ENCODE measurements at regions not wholly inside any gene's neighbourhood (a gene's known extent, or its start where the extent isn't known, plus 50 kb on each side); places are given as distances from the start of the nearest gene placed in this dataset.
"Not testable (repeated sequence)": the region's sequence is repeated elsewhere in the genome, so short reads cannot be mapped to it uniquely, and the experiment has no call there.

GRCh38 chr6:15956205-15957106, 172.4 kb upstream of the MYLIP start:
- DNase-seq (ENCODE audit: low read depth), result no peak

- DNase-seq (ENCODE audit: low read depth), result no peak
Measured at GRCh38 chr6:15955484-15955883, 173.4 kb upstream of the MYLIP start.

DNA sequence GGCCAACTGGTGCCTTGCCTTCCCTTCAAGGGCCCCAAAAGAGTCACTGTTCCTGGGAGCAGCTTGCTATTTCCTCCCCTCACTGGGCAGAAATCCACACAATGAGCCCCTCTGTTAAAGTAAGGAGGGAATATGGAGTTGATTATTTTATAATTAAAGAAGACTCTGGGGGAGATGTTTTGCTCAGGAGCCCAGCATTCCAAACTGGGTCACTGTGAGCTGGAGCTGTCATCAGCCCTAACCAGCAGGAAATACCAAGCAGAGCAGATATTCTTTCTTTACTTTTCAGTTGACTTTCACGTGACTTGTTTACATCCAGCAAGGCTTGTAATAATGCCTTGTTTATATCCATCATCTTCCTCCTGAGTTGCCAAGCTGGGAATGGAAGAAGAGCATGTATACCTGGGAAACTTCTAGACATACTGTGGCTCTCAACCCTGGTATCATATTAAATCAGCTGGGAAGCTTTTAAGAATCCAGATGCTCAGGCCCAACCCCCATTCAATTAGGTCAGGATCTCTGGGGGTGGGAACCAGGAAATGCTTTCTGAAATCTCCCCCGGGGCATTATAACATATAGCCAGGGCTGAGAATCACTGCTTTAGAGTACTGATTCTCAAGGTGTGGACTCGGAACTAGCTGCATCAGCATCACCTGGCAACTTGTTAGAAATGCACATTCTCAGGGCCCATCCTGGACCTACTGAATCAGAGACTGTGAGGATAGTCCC, 175.6 kb upstream of the MYLIP start:
- peak; percentile 13 for DNase-seq (ENCODE audit: low read depth)

DNA sequence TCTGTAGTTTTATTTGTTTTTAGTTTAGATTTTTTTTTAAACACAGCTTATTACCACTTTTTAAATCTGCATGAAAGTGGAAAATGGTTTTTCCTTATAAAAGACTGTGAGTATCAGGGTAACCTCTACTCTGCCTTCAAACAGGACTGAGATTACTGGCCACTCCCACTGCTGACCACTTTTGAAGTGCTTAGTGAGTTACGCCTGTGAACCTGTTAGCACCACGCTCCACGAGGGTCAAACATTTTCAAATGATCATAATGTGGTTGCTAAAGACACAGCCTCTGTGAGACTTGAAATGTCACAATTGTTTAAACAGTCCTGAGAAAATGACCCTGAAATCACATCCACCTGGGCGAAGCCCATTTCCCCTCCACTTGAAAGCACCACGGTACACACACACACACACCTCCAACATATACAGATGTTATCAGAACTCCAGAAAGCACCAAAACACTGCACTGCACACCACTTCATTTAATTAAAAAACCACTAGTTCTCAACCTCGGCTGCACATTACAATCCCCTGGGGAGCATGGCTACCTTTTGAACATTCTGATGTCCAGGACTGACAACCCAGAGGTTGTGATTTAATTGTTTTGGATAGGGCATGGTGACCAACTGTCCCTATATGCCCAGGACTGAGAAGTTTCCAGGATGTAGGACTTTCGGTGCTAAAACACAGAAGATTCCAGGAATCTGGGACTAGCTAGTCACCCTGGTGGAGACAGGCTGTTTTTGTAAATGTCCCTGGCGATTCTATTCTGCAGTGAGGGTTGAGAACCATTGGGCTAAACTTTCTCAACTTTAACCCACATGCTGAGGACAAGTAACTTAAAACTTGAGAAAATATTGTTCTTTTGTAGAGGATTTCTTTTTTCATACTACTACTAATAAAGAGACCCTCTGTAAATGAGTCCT, 176.4 kb upstream of the MYLIP start:
- DNase-seq (ENCODE audit: low read depth), result no peak

- DNase-seq (ENCODE audit: low read depth), result no peak
Measured at GRCh38 chr6:15950962-15951569, 177.8 kb upstream of the MYLIP start.

GRCh38 chr6:15949982-15950381, 178.9 kb upstream of the MYLIP start:
- DNase-seq (ENCODE audit: low read depth), result no peak

DNA sequence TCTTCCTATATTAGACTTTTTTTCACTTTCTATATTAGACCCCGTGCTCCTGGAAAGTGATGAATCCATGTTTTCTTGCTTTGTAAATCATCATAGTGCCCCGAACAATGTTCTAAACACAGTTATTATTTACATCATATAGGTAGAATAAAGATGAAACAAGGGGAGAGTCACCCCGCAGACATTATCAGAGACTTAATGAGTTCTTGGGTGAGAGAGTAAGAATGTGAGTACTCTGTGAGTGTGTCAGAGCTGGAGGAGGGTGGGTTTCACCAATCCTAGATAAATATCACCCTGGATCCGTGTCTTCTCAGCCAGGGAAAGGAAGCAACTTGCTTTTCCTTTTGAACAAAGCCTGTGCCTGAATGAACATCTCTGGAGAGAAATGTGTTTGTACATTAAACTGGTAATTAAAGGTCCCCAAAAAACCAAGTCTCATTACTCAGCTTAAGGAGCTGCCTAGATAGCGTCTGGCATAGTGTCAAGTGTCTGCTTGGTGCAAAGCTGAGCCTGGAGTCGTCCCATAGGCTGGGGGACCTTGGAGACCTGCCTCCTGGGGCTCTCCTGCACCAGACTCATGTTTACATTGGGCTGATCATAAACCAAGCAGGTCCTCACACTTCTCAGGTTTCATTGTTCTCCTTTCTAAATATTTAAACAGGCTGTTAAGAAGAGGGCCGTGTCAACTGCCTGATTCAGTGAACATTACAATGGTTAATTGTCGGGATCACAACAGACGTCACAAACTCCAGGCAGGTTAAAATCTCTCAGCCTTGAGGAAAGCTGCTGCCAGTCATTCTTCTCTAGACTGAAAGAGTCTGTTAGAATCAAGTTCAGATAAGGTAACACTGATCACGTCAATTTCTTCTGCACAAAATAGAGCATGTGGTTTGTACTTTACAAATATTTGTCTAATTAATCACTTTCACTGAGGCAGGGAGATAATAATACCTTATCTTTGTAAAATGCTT, 179.7 kb upstream of the MYLIP start:
- no peak for DNase-seq (ENCODE audit: low read depth)

- no peak for DNase-seq (ENCODE audit: low read depth)
Measured at GRCh38 chr6:15947923-15948322, 181.0 kb upstream of the MYLIP start.

GRCh38 chr6:15947436-15947835, 181.4 kb upstream of the MYLIP start:
- DNase-seq (ENCODE audit: low read depth), result no peak

GRCh38 chr6:15946701-15947385, 182.0 kb upstream of the MYLIP start:
- DNase-seq (ENCODE audit: low read depth), result no peak

DNA sequence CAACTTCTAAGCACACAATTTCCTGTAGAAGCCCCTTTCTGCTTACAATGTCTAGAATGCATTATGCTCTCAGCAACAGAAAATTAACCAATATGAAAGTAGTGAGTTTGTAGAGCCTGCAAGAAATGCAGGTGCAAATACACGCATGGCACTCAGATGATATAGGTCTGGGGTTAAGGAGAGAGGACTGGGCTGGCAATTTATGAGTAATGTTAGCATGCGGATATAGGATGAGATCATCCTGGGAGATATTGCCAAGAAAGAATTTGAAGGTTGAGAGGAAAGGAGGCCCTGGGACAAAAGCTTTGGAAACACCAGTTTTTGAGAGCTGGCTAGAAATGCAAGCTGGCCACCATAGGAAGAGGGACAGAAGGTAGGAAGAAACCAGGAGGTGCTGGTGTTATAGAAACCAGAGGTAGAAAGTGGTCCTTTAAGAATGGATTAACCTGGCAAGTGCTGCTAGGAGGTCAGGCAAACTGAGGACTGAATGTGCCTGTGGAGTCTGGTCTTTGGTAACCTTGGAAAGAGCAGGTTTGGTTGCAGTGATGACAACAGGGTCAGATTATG, 183.2 kb upstream of the MYLIP start:
- peak; percentile 57 for DNase-seq (ENCODE audit: low read depth)

DNA sequence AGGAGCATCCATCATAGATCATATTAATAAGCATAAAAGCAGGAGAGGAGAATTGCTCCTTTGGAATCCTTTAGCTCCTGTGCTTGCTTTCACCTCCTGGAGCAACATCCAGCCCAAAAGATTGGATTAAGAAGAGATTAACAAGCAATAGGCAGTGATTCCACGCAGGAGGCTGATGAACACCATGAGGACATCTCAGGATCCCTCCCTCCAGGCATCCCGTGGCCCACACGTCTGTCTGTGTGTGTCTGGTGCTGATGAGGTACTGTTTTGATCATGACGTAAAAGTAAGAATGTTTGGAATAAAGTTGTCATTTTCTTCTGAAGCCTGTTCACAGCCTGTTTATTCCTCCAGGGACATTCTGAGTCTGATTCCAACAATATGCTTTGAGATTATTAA, 185.5 kb upstream of the MYLIP start:
- no peak for DNase-seq (ENCODE audit: low read depth)

- DNase-seq (ENCODE audit: low read depth), result no peak
Measured at GRCh38 chr6:15941168-15941567, 187.7 kb upstream of the MYLIP start.

- DNase-seq (ENCODE audit: low read depth), result no peak
Measured at GRCh38 chr6:15938107-15938506, 190.8 kb upstream of the MYLIP start.

DNA sequence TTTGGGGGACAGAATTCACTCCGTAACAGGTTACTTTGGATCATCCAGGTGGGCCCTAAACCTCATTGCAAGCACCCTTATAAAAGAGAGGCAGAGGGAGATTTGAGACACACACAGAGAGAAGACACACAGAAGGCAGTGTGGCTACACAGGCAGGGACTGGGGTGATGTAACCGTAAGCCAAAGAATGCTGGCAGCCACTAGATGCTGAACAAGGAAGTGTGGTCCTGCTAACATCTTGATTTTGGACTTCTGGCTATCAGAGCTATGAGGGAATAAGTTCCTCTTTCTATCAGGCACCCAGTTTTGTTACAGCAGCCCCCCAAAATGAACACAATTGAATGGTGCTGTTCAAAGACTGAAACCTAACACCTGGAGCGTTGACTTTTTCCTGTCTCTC, 191.3 kb upstream of the MYLIP start:
- DNase-seq (ENCODE audit: low read depth), result no peak

GRCh38 chr6:15936503-15936902, 192.4 kb upstream of the MYLIP start:
- no peak for DNase-seq (ENCODE audit: low read depth)

- DNase-seq (ENCODE audit: low read depth), result no peak
Measured at GRCh38 chr6:15935661-15936060, 193.2 kb upstream of the MYLIP start.

GRCh38 chr6:15931697-15932096, 197.2 kb upstream of the MYLIP start:
- DNase-seq (ENCODE audit: low read depth), result not testable (repeated sequence)

- DNase-seq (ENCODE audit: low read depth), result no peak
Measured at GRCh38 chr6:15930207-15930606, 198.7 kb upstream of the MYLIP start.

DNA sequence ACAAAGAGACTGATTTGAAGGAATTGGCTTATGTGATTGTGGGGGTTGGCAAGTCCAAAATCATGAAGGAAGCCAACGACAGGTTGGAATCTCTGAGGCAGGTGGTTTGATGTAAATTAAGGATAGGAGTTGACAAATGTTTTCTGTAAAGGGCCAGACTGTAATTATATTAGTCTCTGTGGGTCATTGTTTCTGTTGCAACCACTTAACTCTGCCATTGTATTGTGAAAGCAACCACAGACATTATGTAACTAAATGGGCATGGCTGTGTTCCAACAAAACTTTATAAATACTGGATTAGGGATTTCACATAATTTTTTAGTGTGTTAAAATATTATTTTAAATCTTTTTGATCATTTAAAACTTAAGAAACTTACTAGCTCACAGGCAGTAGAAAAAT, 199.2 kb upstream of the MYLIP start:
- no peak for DNase-seq (ENCODE audit: low read depth)
